Erythroblast (primary cell): ENCODE measurements at regions not wholly inside any gene's neighbourhood (a gene's known extent, or its start where the extent isn't known, plus 50 kb on each side); places are given as distances from the start of the nearest gene placed in this dataset.

Source experiments
- GATA1 ChIP-seq: IDR thresholded peaks from 2 replicates; pipeline ENCODE4 v1.6.1; 2011; ENCODE audit warnings: low read depth, mild to moderate bottlenecking, control low read depth, low read length, moderate library complexity
- POLR2A ChIP-seq: IDR thresholded peaks from 2 replicates; pipeline ENCODE4 v1.6.1; 2011; ENCODE audit warnings: mild to moderate bottlenecking, low read length

DNA sequence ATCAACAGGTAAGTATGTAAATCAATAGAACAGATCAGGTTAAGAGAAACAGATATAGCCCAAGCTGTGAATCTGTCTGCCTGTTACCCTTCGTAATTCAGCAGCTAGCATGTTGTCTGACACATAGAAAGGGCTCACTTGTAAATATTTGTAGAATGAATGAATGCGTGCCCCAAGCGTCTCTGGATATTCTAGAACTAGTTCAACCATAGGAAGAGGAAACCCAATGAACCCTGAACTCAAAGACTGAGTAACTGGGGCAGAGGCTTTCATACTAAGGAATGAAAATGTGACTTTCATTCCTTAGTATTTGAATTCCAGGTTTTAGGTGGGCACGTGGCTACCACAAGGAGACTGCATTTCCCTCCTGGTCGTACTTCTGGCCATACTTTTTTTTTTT is 60.1 kb upstream of the SMYD2 start:
- TF ChIP-seq POLR2A (no peak), GATA1 (no peak)
